ENCODE measurements at regions not wholly inside any gene's neighbourhood (a gene's known extent, or its start where the extent isn't known, plus 50 kb on each side); places are given as distances from the start of the nearest gene placed in this dataset.

GRCh38 chr5:61262080-61262479 lies 70.0 kb upstream of the ZSWIM6 start:
- TF ChIP-seq, protein P1, sequence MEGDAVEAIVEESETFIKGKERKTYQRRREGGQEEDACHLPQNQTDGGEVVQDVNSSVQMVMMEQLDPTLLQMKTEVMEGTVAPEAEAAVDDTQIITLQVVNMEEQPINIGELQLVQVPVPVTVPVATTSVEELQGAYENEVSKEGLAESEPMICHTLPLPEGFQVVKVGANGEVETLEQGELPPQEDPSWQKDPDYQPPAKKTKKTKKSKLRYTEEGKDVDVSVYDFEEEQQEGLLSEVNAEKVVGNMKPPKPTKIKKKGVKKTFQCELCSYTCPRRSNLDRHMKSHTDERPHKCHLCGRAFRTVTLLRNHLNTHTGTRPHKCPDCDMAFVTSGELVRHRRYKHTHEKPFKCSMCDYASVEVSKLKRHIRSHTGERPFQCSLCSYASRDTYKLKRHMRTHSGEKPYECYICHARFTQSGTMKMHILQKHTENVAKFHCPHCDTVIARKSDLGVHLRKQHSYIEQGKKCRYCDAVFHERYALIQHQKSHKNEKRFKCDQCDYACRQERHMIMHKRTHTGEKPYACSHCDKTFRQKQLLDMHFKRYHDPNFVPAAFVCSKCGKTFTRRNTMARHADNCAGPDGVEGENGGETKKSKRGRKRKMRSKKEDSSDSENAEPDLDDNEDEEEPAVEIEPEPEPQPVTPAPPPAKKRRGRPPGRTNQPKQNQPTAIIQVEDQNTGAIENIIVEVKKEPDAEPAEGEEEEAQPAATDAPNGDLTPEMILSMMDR (IDR thresholded peaks at IDR 0.05; ENCODE audit: low read depth, low read length, missing control alignments) = no peak
- DNase-seq (ENCODE audit: extremely low read depth, low read depth) = no peak
- H3K4me3 ChIP-seq (replicated peaks; ENCODE audit: low read depth, low read length) = no peak overlapping the region

DNA sequence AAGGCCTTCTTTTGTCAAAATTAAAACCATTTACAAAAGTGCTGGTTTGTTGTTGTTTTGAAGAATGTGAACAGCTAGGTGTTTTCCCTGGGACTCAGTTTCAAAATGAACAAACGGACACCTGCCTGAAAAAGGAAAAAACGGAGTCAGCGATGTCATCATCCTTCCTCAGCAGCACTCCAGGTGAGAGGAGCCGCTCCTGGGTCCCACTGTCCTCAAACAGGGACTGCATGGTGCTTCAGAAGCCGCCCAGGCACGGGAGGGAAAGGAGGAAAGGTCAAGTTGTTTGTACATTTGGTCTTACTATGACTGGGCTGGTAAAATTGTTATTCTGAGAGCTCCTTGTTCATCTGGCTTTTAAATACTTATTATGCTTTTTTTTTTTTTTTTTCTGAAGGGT lies 69.0 kb upstream of the ZSWIM6 start:
- H3K4me3 ChIP-seq (replicated peaks; ENCODE audit: low read depth, low read length) = no peak overlapping the region
- TF ChIP-seq, protein P1 (IDR thresholded peaks at IDR 0.05; ENCODE audit: low read depth, low read length, missing control alignments) = no peak
- no peak for DNase-seq (ENCODE audit: extremely low read depth, low read depth)

DNA sequence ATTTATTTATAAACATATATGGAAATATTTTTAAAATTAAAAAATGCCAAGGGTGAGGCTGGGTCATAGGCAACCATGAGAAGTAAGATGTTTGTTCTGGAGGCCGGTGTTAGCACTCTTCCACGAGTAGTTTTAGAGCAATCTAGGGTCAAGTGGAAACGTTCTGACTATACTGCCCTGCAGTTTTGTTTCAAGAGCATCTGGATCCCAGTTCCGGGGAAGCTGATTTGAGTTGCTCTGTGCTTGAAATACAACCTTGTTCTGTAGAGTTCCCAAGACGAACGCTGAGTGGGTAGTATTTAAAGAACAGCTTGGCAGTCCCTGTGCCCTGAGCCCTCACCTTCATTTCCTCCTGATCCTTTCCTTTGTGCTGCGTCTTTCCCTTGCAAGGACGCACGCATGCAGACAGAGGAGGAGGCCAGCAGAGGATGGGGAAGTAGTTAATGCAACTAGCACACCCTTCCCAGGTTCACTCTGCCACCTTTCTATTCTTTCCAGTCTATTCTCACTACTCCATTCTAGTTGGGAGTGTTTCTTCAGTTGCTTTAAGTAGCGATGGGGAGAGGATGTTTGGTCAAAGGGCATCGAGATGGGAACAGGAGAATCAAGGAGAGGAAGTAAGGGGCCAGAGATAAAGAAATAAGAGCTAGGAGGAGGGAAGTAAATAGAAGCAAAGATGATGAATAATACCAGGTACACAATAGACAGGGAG lies 68.3 kb upstream of the ZSWIM6 start:
- no peak for DNase-seq (ENCODE audit: extremely low read depth, low read depth)
- no peak overlapping the region for H3K4me3 ChIP-seq (replicated peaks; ENCODE audit: low read depth, low read length)
- TF ChIP-seq, protein P1 (IDR thresholded peaks at IDR 0.05; ENCODE audit: low read depth, low read length, missing control alignments) = no peak

DNA sequence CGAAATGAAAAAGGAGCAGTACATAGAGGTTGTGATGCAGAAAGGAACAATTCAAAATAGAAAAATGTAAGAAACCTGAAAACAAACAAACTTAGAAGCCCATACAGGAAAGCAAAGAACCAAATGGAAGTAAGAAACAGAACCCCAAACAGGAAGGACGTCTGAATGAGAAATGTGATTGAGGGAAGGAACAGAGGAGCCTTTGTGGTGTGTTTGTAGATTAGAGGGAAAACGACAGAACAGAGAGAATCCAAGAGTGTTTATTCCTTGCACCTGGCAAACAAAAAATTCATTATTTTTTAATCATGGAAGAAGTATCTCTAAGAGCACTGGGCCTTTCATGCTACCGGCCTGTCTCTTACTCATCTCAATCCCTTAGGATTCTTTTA lies 67.8 kb upstream of the ZSWIM6 start:
- no peak for DNase-seq (ENCODE audit: extremely low read depth, low read depth)
- TF ChIP-seq, protein P1 (IDR thresholded peaks at IDR 0.05; ENCODE audit: low read depth, low read length, missing control alignments) = no peak
- H3K4me3 ChIP-seq (replicated peaks; ENCODE audit: low read depth, low read length) = no peak overlapping the region

DNA sequence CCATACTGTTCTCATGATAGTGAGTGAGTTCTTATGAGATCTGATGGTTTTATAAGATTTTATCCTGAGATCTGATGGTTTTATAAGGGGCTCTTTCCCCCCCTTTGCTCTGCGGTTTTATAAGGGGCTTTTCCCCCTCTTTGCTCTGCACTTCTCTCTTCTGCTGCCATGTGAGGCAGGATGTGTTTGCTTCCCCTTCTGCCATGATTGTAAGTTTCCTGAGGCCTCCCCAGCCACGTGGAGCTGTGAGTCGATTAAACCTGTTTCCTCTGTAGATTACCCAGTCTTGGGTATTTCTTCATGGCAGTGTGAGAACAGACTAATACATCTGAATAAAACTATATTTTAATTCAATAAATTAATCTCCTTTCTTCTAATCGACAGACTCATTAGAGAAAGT lies 64.9 kb upstream of the ZSWIM6 start:
- TF ChIP-seq, protein P1 (IDR thresholded peaks at IDR 0.05; ENCODE audit: low read depth, low read length, missing control alignments) = no peak
- DNase-seq (ENCODE audit: extremely low read depth, low read depth) = no peak

GRCh38 chr5:61268871-61269270 lies 63.2 kb upstream of the ZSWIM6 start:
- TF ChIP-seq, protein P1 (IDR thresholded peaks at IDR 0.05; ENCODE audit: low read depth, low read length, missing control alignments) = no peak
- H3K4me3 ChIP-seq (replicated peaks; ENCODE audit: low read depth, low read length) = no peak overlapping the region
- no peak for DNase-seq (ENCODE audit: extremely low read depth, low read depth)

More for the DNA sequence above, 64.9 kb upstream of the ZSWIM6 start:
- no peak overlapping the region for H3K4me3 ChIP-seq (replicated peaks; ENCODE audit: low read depth, low read length)
